OCI-LY3 (cell line): ENCODE measurements at regions not wholly inside any gene's neighbourhood (a gene's known extent, or its start where the extent isn't known, plus 50 kb on each side); places are given as distances from the start of the nearest gene placed in this dataset.
"Not testable (repeated sequence)": the region's sequence is repeated elsewhere in the genome, so short reads cannot be mapped to it uniquely, and the experiment has no call there.

Experiments used
- H2AFZ ChIP-seq: fragments of 200-600, 300-600 bp; shearing (Covaris generic); 2 replicates; pipeline ENCODE4 v1.6.0; 2014; ENCODE audit warnings: antibody characterized with exemption, low read depth, low read length
- H3K27ac ChIP-seq: fragments of 200-600, 300-600 bp; sonication (generic); 2 replicates; pipeline ENCODE4 v1.5.1; 2014; ENCODE audit warnings: mild to moderate bottlenecking, low read length, moderate library complexity, mixed read lengths
- H3K27me3 ChIP-seq: fragments of 200-600, 300-600 bp; sonication (generic); 2 replicates; pipeline ENCODE4 v1.6.1; 2014; ENCODE audit warnings: low read depth, low read length, mixed read lengths
- H3K36me3 ChIP-seq: fragments of 200-600, 300-600 bp; sonication (generic); replicated peaks from 2 replicates; pipeline ENCODE3; 2014; ENCODE audit warnings: low read depth, low read length, mixed read lengths
- H3K4me1 ChIP-seq: fragments of 300-600, 200-600 bp; sonication (generic); 2 replicates; pipeline ENCODE4 v1.6.1; 2014; ENCODE audit warnings: low read length, mixed read lengths
- H3K4me2 ChIP-seq: fragments of 200-600, 300-600 bp; sonication (generic); 2 replicates; pipeline ENCODE4 v1.6.1; 2014; ENCODE audit warnings: low read length, mixed read lengths
- H3K4me3 ChIP-seq: fragments of 300-600, 200-600 bp; sonication (generic); 2 replicates; pipeline ENCODE4 v1.5.1; 2014; ENCODE audit warnings: antibody characterized with exemption, mild to moderate bottlenecking, low read length, moderate library complexity
- H3K79me2 ChIP-seq: fragments of 300-600, 200-600 bp; shearing (Covaris generic); 2 replicates; pipeline ENCODE4 v1.6.1; 2014; ENCODE audit warnings: mild to moderate bottlenecking, low read length, mixed read lengths
- H3K9ac ChIP-seq: fragments of 300-600, 200-600 bp; shearing (Covaris generic); 2 replicates; pipeline ENCODE4 v1.6.0; 2014; ENCODE audit warnings: mild to moderate bottlenecking, low read length, moderate library complexity
- H3K9me3 ChIP-seq: fragments of 200-600, 300-600 bp; shearing (Covaris generic); 2 replicates; pipeline ENCODE4 v1.6.1; 2014; ENCODE audit warnings: low read length, mixed read lengths; ENCODE audit not compliant: insufficient read depth
- H4K20me1 ChIP-seq: fragments of 200-600, 300-600 bp; sonication (generic); 2 replicates; pipeline ENCODE4 v1.6.1; 2016; ENCODE audit warnings: low read length, mixed read lengths; ENCODE audit not compliant: insufficient read depth
- CTCF ChIP-seq: fragments of 200-600, 300-600 bp; sonication (generic); IDR thresholded peaks from 2 replicates; pipeline ENCODE4 v1.5.1; 2014; ENCODE audit warnings: antibody characterized with exemption, low read length, low read depth
- EZH2phosphoT487 ChIP-seq: fragments of 200-600 bp; shearing (Covaris generic); IDR thresholded peaks from 2 replicates; pipeline ENCODE4 v1.6.1; 2018; ENCODE audit warnings: antibody characterized with exemption, mixed run types, low read depth

- Histone ChIP-seq H3K9me3 (no peaks in the 10 kb centered on the region), H3K4me2 (no peak overlapping the region)
- no peak for TF ChIP-seq CTCF
- TF ChIP-seq EZH2phosphoT487: no peak
Observed at GRCh38 chr5:122661496-122662180, 113.2 kb upstream of the SNX2 start.

GRCh38 chr5:122665051-122665450 is 109.8 kb upstream of the SNX2 start:
- TF ChIP-seq EZH2phosphoT487: no peak
- H3K36me3 ChIP-seq: no peaks in the 10 kb centered on the region
- no peak overlapping the region for H2AFZ ChIP-seq
- no peak overlapping the region for H3K4me3 ChIP-seq
- no peak overlapping the region for H3K4me2 ChIP-seq
- no peaks in the 10 kb centered on the region for H3K79me2 ChIP-seq
- no peaks in the 10 kb centered on the region for H3K4me1 ChIP-seq
- H3K27ac ChIP-seq: no peak overlapping the region
- no peaks in the 10 kb centered on the region for H3K27me3 ChIP-seq
- no peaks in the 10 kb centered on the region for H3K9me3 ChIP-seq
- no peak overlapping the region for H3K9ac ChIP-seq
- no peaks in the 10 kb centered on the region for H4K20me1 ChIP-seq

More at GRCh38 chr5:122661496-122662180, 113.2 kb upstream of the SNX2 start:
- H3K36me3 ChIP-seq: no peaks in the 10 kb centered on the region
- H3K27me3 ChIP-seq: no peaks in the 10 kb centered on the region
- H2AFZ ChIP-seq: no peak overlapping the region
- no peak overlapping the region for H3K27ac ChIP-seq
- H4K20me1 ChIP-seq: no peaks in the 10 kb centered on the region
- no peaks in the 10 kb centered on the region for H3K4me1 ChIP-seq
- no peaks in the 10 kb centered on the region for H3K79me2 ChIP-seq
- no peak overlapping the region for H3K4me3 ChIP-seq
- no peak overlapping the region for H3K9ac ChIP-seq

- H3K36me3 ChIP-seq: no peaks in the 10 kb centered on the region
- H3K4me1 ChIP-seq: peaks cover 6% of the 10 kb centered on the region
- no peak for TF ChIP-seq CTCF
- TF ChIP-seq EZH2phosphoT487: no peak
- H4K20me1 ChIP-seq: no peaks in the 10 kb centered on the region
- no peak overlapping the region for H3K4me3 ChIP-seq
- H2AFZ ChIP-seq: no peak overlapping the region
- H3K9ac ChIP-seq: no peak overlapping the region
- H3K27me3 ChIP-seq: no peaks in the 10 kb centered on the region
- no peaks in the 10 kb centered on the region for H3K79me2 ChIP-seq
- no peak overlapping the region for H3K27ac ChIP-seq
- no peaks in the 10 kb centered on the region for H3K9me3 ChIP-seq
- H3K4me2 ChIP-seq: no peak overlapping the region
Observed at GRCh38 chr5:122668552-122668951, 106.3 kb upstream of the SNX2 start.

GRCh38 chr5:122669709-122670108 is 105.2 kb upstream of the SNX2 start:
- H3K9ac ChIP-seq, H3K9me3 ChIP-seq, H2AFZ ChIP-seq, H3K36me3 ChIP-seq, H3K27ac ChIP-seq, H3K79me2 ChIP-seq, H3K4me2 ChIP-seq, H3K27me3 ChIP-seq, H3K4me1 ChIP-seq, H4K20me1 ChIP-seq, H3K4me3 ChIP-seq: not testable (repeated sequence)

- H3K9ac ChIP-seq: no peak overlapping the region
- H3K79me2 ChIP-seq: no peaks in the 10 kb centered on the region
- TF ChIP-seq EZH2phosphoT487 (no peak), CTCF (no peak)
- H4K20me1 ChIP-seq: no peaks in the 10 kb centered on the region
- H3K27me3 ChIP-seq: no peaks in the 10 kb centered on the region
- H3K9me3 ChIP-seq: no peaks in the 10 kb centered on the region
- H2AFZ ChIP-seq: no peak overlapping the region
- H3K4me2 ChIP-seq: no peak overlapping the region
- no peaks in the 10 kb centered on the region for H3K36me3 ChIP-seq
- H3K4me3 ChIP-seq: no peak overlapping the region
- peaks cover 6% of the 10 kb centered on the region for H3K4me1 ChIP-seq
- no peak overlapping the region for H3K27ac ChIP-seq
Observed at GRCh38 chr5:122673343-122673742, 101.5 kb upstream of the SNX2 start.
